ENCODE measurements at regions not wholly inside any gene's neighbourhood (a gene's known extent, or its start where the extent isn't known, plus 50 kb on each side); places are given as distances from the start of the nearest gene placed in this dataset.
"Not testable (repeated sequence)": the region's sequence is repeated elsewhere in the genome, so short reads cannot be mapped to it uniquely, and the experiment has no call there.

GRCh38 chr1:223046011-223046410, 97.0 kb downstream of the TLR5 start:
- Histone ChIP-seq H3K27ac (replicated peaks) (no peak overlapping the region), H3K4me3 (no peak overlapping the region), H3K9me3 (replicated peaks) (peaks cover 30% of the 10 kb centered on the region), H3K27me3 (ENCODE audit: low read depth) (no peaks in the 10 kb centered on the region), H3K4me1 (peaks cover 8% of the 10 kb centered on the region), H3K36me3 (no peaks in the 10 kb centered on the region)
- intact Hi-C loops (cut with micrococcal nuclease) = no loop called here
- TF ChIP-seq, protein P1, sequence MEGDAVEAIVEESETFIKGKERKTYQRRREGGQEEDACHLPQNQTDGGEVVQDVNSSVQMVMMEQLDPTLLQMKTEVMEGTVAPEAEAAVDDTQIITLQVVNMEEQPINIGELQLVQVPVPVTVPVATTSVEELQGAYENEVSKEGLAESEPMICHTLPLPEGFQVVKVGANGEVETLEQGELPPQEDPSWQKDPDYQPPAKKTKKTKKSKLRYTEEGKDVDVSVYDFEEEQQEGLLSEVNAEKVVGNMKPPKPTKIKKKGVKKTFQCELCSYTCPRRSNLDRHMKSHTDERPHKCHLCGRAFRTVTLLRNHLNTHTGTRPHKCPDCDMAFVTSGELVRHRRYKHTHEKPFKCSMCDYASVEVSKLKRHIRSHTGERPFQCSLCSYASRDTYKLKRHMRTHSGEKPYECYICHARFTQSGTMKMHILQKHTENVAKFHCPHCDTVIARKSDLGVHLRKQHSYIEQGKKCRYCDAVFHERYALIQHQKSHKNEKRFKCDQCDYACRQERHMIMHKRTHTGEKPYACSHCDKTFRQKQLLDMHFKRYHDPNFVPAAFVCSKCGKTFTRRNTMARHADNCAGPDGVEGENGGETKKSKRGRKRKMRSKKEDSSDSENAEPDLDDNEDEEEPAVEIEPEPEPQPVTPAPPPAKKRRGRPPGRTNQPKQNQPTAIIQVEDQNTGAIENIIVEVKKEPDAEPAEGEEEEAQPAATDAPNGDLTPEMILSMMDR (IDR thresholded peaks at IDR 0.05; ENCODE audit: borderline replicate concordance) = no peak
- DNase-seq = no peak

- H3K4me1 ChIP-seq; H3K36me3 ChIP-seq; DNase-seq; H3K4me3 ChIP-seq; H3K27me3 ChIP-seq (ENCODE audit: low read depth); H3K27ac ChIP-seq (replicated peaks); intact Hi-C loops (cut with micrococcal nuclease): not testable (repeated sequence)
- peaks cover 30% of the 10 kb centered on the region for H3K9me3 ChIP-seq (replicated peaks)
Observed at GRCh38 chr1:223046463-223046862, 96.6 kb downstream of the TLR5 start.

DNA sequence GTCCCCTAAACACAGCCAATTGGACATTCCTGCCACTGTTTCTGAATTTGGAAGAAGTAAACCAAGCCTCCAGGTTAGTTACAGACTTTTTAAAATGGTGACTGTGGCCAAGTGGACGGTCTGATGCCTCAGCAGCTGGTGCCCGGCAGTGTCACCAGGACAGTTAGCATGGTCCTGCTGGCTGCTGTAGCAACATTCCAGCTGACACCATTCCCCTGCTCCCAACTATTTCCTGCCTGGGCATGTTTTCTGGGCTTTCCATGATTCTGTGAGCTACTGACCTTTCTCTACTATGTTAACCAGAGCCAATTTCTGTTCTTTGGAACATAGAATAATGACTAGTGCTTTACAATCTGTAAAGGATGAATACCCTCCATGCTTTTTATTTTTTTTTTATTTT, 95.0 kb downstream of the TLR5 start:
- intact Hi-C loops (cut with micrococcal nuclease) = no loop called here
- Histone ChIP-seq H3K27ac (replicated peaks) (no peak overlapping the region), H3K9me3 (replicated peaks) (peaks cover 30% of the 10 kb centered on the region), H3K36me3 (no peaks in the 10 kb centered on the region), H3K4me1 (no peaks in the 10 kb centered on the region), H3K27me3 (ENCODE audit: low read depth) (no peaks in the 10 kb centered on the region), H3K4me3 (no peak overlapping the region)
- no peak for DNase-seq
- TF ChIP-seq, protein P1 (IDR thresholded peaks at IDR 0.05; ENCODE audit: borderline replicate concordance) = no peak

DNA sequence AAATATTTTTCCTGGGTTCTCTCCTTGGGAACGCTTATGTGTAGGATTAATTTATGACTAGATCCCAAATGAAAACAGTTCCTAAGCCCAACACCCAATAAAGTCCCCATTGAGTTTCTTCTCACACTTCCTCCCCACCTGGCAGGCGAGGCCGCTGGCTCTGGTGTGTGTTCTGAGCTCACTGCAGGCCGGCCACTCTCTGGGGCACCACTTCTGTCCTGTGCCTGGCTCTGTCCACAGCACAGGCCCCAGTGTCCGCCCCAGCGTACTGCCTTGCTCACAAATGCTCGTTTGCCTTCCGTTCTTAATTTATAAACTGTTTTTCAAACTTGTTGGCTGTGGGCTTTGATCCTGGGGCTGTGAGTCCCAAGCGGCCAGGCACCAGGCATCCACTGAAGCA, 90.6 kb downstream of the TLR5 start:
- no peaks in the 10 kb centered on the region for H3K36me3 ChIP-seq
- no peak overlapping the region for H3K27ac ChIP-seq (replicated peaks)
- TF ChIP-seq, protein P1 (IDR thresholded peaks at IDR 0.05; ENCODE audit: borderline replicate concordance) = no peak
- no peak overlapping the region for H3K4me3 ChIP-seq
- no peak for DNase-seq
- intact Hi-C loops (cut with micrococcal nuclease) = no loop called here
- H3K9me3 ChIP-seq (replicated peaks) = no peaks in the 10 kb centered on the region
- H3K27me3 ChIP-seq (ENCODE audit: low read depth) = no peaks in the 10 kb centered on the region
- no peaks in the 10 kb centered on the region for H3K4me1 ChIP-seq

GRCh38 chr1:223052931-223053330, 90.1 kb downstream of the TLR5 start:
- Histone ChIP-seq H3K9me3 (replicated peaks) (no peaks in the 10 kb centered on the region), H3K27ac (replicated peaks) (no peak overlapping the region), H3K4me1 (no peaks in the 10 kb centered on the region), H3K36me3 (no peaks in the 10 kb centered on the region), H3K27me3 (ENCODE audit: low read depth) (no peaks in the 10 kb centered on the region), H3K4me3 (no peak overlapping the region)
- intact Hi-C loops (cut with micrococcal nuclease) = no loop called here
- DNase-seq = no peak
- TF ChIP-seq, protein P1 (IDR thresholded peaks at IDR 0.05; ENCODE audit: borderline replicate concordance) = no peak

GRCh38 chr1:223056802-223057201, 86.2 kb downstream of the TLR5 start:
- intact Hi-C loops (cut with micrococcal nuclease) = no loop called here
- no peaks in the 10 kb centered on the region for H3K27me3 ChIP-seq (ENCODE audit: low read depth)
- H3K4me3 ChIP-seq = no peak overlapping the region
- no peaks in the 10 kb centered on the region for H3K9me3 ChIP-seq (replicated peaks)
- TF ChIP-seq, protein P1 (IDR thresholded peaks at IDR 0.05; ENCODE audit: borderline replicate concordance) = no peak
- H3K4me1 ChIP-seq = no peaks in the 10 kb centered on the region
- H3K36me3 ChIP-seq = no peaks in the 10 kb centered on the region
- no peak for DNase-seq
- H3K27ac ChIP-seq (replicated peaks) = no peak overlapping the region
